ENCODE measurements at regions not wholly inside any gene's neighbourhood (a gene's known extent, or its start where the extent isn't known, plus 50 kb on each side); places are given as distances from the start of the nearest gene placed in this dataset.

- Histone ChIP-seq H3K4me1 (ENCODE audit: control insufficient read depth in 2 of 2, insufficient read depth in 2 of 2, low read length in 2 of 2) (no peaks in the 10 kb centered on the region), H3K4me3 (ENCODE audit: low read length in 2 of 2) (no peak overlapping the region), H3K9me3 (ENCODE audit: control insufficient read depth in 2 of 2, insufficient read depth in 1 of 2, low read length in 1 of 2) (peaks cover 0 to 5% of the 10 kb centered on the region in 2 donors), H3K27me3 (ENCODE audit: control insufficient read depth in 2 of 2, insufficient read depth in 1 of 2, low read length in 1 of 2) (no peaks in the 10 kb centered on the region), H3K36me3 (ENCODE audit: control insufficient read depth in 2 of 2, insufficient read depth in 2 of 2, low read length in 1 of 2) (no peaks in the 10 kb centered on the region), H3K27ac (ENCODE audit: low read depth in 1 of 2, low read length in 1 of 2) (no peak overlapping the region)
- no peak for DNase-seq (ENCODE audit: low read depth in 6 of 9, low spot score in 9 of 9)
Measured at GRCh38 chr16:87086575-87086974, 230.6 kb downstream of the C16orf95 start.

GRCh38 chr16:87092958-87093357, 224.2 kb downstream of the C16orf95 start:
- Histone ChIP-seq H3K27ac (ENCODE audit: low read depth in 1 of 2, low read length in 1 of 2) (no peak overlapping the region), H3K36me3 (ENCODE audit: control insufficient read depth in 2 of 2, insufficient read depth in 2 of 2, low read length in 1 of 2) (no peaks in the 10 kb centered on the region), H3K4me1 (ENCODE audit: control insufficient read depth in 2 of 2, insufficient read depth in 2 of 2, low read length in 2 of 2) (no peaks in the 10 kb centered on the region), H3K9me3 (ENCODE audit: control insufficient read depth in 2 of 2, insufficient read depth in 1 of 2, low read length in 1 of 2) (no peaks in the 10 kb centered on the region), H3K27me3 (ENCODE audit: control insufficient read depth in 2 of 2, insufficient read depth in 1 of 2, low read length in 1 of 2) (no peaks in the 10 kb centered on the region), H3K4me3 (ENCODE audit: low read length in 2 of 2) (no peak overlapping the region)
- no peak for DNase-seq (ENCODE audit: low read depth in 6 of 9, low spot score in 9 of 9)
- WGBS = 96% methylated on average over 5 of the region's 5 CpGs

- 94% methylated on average over 18 of the region's 18 CpGs for WGBS
Measured at GRCh38 chr16:87093804-87094555, 223.2 kb downstream of the C16orf95 start.

GRCh38 chr16:87094556-87094865, 222.7 kb downstream of the C16orf95 start:
- no peaks in the 10 kb centered on the region for H3K36me3 ChIP-seq (ENCODE audit: control insufficient read depth in 2 of 2, insufficient read depth in 2 of 2, low read length in 1 of 2)
- no peaks in the 10 kb centered on the region for H3K9me3 ChIP-seq (ENCODE audit: control insufficient read depth in 2 of 2, insufficient read depth in 1 of 2, low read length in 1 of 2)
- no peaks in the 10 kb centered on the region for H3K4me1 ChIP-seq (ENCODE audit: control insufficient read depth in 2 of 2, insufficient read depth in 2 of 2, low read length in 2 of 2)
- DNase-seq (ENCODE audit: low read depth in 6 of 9, low spot score in 9 of 9) = no peak
- WGBS = 62% methylated on average over 5 of the region's 5 CpGs
- H3K4me3 ChIP-seq (ENCODE audit: low read length in 2 of 2) = no peak overlapping the region
- H3K27ac ChIP-seq (ENCODE audit: low read depth in 1 of 2, low read length in 1 of 2) = no peak overlapping the region
- H3K27me3 ChIP-seq (ENCODE audit: control insufficient read depth in 2 of 2, insufficient read depth in 1 of 2, low read length in 1 of 2) = no peaks in the 10 kb centered on the region

More at GRCh38 chr16:87093804-87094555, 223.2 kb downstream of the C16orf95 start:
- DNase-seq (ENCODE audit: low read depth in 6 of 9, low spot score in 9 of 9) = no peak
- no peaks in the 10 kb centered on the region for H3K36me3 ChIP-seq (ENCODE audit: control insufficient read depth in 2 of 2, insufficient read depth in 2 of 2, low read length in 1 of 2)
- H3K27me3 ChIP-seq (ENCODE audit: control insufficient read depth in 2 of 2, insufficient read depth in 1 of 2, low read length in 1 of 2) = no peaks in the 10 kb centered on the region
- no peak overlapping the region for H3K4me3 ChIP-seq (ENCODE audit: low read length in 2 of 2)
- no peak overlapping the region for H3K27ac ChIP-seq (ENCODE audit: low read depth in 1 of 2, low read length in 1 of 2)
- H3K4me1 ChIP-seq (ENCODE audit: control insufficient read depth in 2 of 2, insufficient read depth in 2 of 2, low read length in 2 of 2) = no peaks in the 10 kb centered on the region
- H3K9me3 ChIP-seq (ENCODE audit: control insufficient read depth in 2 of 2, insufficient read depth in 1 of 2, low read length in 1 of 2) = no peaks in the 10 kb centered on the region

- Histone ChIP-seq H3K9me3 (ENCODE audit: control insufficient read depth in 2 of 2, insufficient read depth in 1 of 2, low read length in 1 of 2) (no peaks in the 10 kb centered on the region), H3K4me3 (ENCODE audit: low read length in 2 of 2) (no peak overlapping the region), H3K27me3 (ENCODE audit: control insufficient read depth in 2 of 2, insufficient read depth in 1 of 2, low read length in 1 of 2) (no peaks in the 10 kb centered on the region), H3K36me3 (ENCODE audit: control insufficient read depth in 2 of 2, insufficient read depth in 2 of 2, low read length in 1 of 2) (no peaks in the 10 kb centered on the region), H3K4me1 (ENCODE audit: control insufficient read depth in 2 of 2, insufficient read depth in 2 of 2, low read length in 2 of 2) (no peaks in the 10 kb centered on the region), H3K27ac (ENCODE audit: low read depth in 1 of 2, low read length in 1 of 2) (no peak overlapping the region)
- no peak for DNase-seq (ENCODE audit: low read depth in 6 of 9, low spot score in 9 of 9)
- WGBS = 93% methylated on average over 5 of the region's 5 CpGs
Measured at GRCh38 chr16:87095271-87095670, 221.9 kb downstream of the C16orf95 start.

DNA sequence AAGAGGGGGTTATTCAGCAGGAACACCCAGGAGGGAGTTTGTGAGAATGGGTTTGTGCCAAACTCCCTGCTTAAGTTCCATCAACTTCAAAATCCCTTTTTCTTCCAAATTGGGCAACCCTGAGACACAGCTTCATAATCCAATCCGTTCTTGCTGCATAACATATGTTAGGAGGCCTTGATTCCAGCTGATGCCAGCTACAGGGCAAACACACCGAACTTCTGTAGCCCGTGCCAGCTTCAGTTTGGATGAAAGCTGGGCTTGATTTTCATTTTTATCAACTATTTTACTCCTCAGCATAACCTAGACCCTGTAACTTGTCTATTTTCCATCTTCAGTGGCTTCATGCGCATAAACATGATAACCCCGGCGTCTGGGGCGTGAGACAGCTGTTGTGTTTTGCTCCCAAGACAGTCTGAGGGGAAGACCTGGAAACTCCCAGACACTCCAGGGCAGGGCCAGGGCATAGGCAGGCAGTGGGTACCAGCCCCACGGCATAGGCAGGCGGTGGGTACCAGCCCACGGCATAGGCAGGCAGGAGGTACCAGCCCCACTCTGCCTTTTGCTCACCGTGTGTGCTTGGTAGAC, 220.4 kb downstream of the C16orf95 start:
- DNase-seq (ENCODE audit: low read depth in 6 of 9, low spot score in 9 of 9) = no peak
- no peaks in the 10 kb centered on the region for H3K27me3 ChIP-seq (ENCODE audit: control insufficient read depth in 2 of 2, insufficient read depth in 1 of 2, low read length in 1 of 2)
- no peak overlapping the region for H3K27ac ChIP-seq (ENCODE audit: low read depth in 1 of 2, low read length in 1 of 2)
- H3K36me3 ChIP-seq (ENCODE audit: control insufficient read depth in 2 of 2, insufficient read depth in 2 of 2, low read length in 1 of 2) = no peaks in the 10 kb centered on the region
- 97% methylated on average over 11 of the region's 11 CpGs for WGBS
- H3K4me1 ChIP-seq (ENCODE audit: control insufficient read depth in 2 of 2, insufficient read depth in 2 of 2, low read length in 2 of 2) = no peaks in the 10 kb centered on the region
- no peak overlapping the region for H3K4me3 ChIP-seq (ENCODE audit: low read length in 2 of 2)
- no peaks in the 10 kb centered on the region for H3K9me3 ChIP-seq (ENCODE audit: control insufficient read depth in 2 of 2, insufficient read depth in 1 of 2, low read length in 1 of 2)

- Histone ChIP-seq H3K4me1 (ENCODE audit: control insufficient read depth in 2 of 2, insufficient read depth in 2 of 2, low read length in 2 of 2) (no peaks in the 10 kb centered on the region), H3K27me3 (ENCODE audit: control insufficient read depth in 2 of 2, insufficient read depth in 1 of 2, low read length in 1 of 2) (no peaks in the 10 kb centered on the region), H3K27ac (ENCODE audit: low read depth in 1 of 2, low read length in 1 of 2) (no peak overlapping the region), H3K9me3 (ENCODE audit: control insufficient read depth in 2 of 2, insufficient read depth in 1 of 2, low read length in 1 of 2) (no peaks in the 10 kb centered on the region), H3K4me3 (ENCODE audit: low read length in 2 of 2) (no peak overlapping the region), H3K36me3 (ENCODE audit: control insufficient read depth in 2 of 2, insufficient read depth in 2 of 2, low read length in 1 of 2) (no peaks in the 10 kb centered on the region)
- 91% methylated on average over 5 of the region's 5 CpGs for WGBS
- no peak for DNase-seq (ENCODE audit: low read depth in 6 of 9, low spot score in 9 of 9)
Measured at GRCh38 chr16:87098361-87098760, 218.8 kb downstream of the C16orf95 start.

- Histone ChIP-seq H3K4me1 (ENCODE audit: control insufficient read depth in 2 of 2, insufficient read depth in 2 of 2, low read length in 2 of 2) (no peaks in the 10 kb centered on the region), H3K36me3 (ENCODE audit: control insufficient read depth in 2 of 2, insufficient read depth in 2 of 2, low read length in 1 of 2) (no peaks in the 10 kb centered on the region), H3K27me3 (ENCODE audit: control insufficient read depth in 2 of 2, insufficient read depth in 1 of 2, low read length in 1 of 2) (no peaks in the 10 kb centered on the region), H3K9me3 (ENCODE audit: control insufficient read depth in 2 of 2, insufficient read depth in 1 of 2, low read length in 1 of 2) (no peaks in the 10 kb centered on the region), H3K27ac (ENCODE audit: low read depth in 1 of 2, low read length in 1 of 2) (no peak overlapping the region), H3K4me3 (ENCODE audit: low read length in 2 of 2) (no peak overlapping the region)
- DNase-seq (ENCODE audit: low read depth in 6 of 9, low spot score in 9 of 9) = no peak
- 95% methylated on average over 9 of the region's 9 CpGs for WGBS
Measured at GRCh38 chr16:87098976-87099720, 218.0 kb downstream of the C16orf95 start.

DNA sequence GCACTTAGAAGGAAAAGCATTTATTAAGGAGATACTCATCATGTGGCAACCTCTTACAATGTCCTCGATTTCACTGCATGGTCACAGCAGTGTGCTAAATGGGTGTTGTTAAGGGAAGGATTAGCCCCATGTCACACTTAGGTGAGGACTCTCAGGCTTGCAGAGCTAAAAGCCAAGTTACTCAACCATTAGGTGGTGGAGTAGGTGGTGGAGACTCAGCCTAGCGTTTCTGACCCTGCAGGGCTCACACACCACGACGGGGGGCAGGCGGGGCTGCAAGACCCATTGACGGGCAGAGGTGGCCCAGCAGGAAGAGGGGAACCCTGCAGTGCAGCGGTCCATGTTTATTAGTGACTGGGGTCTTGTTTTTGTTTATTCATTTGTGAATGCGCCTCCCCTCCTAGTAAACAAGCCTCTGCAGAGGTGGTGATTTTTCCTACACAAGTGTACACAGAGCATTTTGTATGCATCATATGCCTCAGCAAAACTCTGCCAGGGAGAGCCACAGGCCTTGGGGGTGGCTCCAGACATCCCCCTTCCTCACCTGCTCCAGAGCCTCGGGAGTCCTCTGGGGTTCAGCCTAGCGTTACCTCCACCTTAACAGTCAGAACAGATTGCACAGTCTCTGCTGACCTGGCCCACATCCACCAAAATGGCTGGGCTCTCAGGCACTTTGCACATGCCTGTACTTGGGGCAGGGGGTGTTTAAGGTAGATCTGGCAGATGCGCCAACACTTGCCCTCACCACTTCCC, 216.7 kb downstream of the C16orf95 start:
- WGBS = 85% methylated on average over 11 of the region's 11 CpGs
- Histone ChIP-seq H3K4me3 (ENCODE audit: low read length in 2 of 2) (no peak overlapping the region), H3K27me3 (ENCODE audit: control insufficient read depth in 2 of 2, insufficient read depth in 1 of 2, low read length in 1 of 2) (no peaks in the 10 kb centered on the region), H3K9me3 (ENCODE audit: control insufficient read depth in 2 of 2, insufficient read depth in 1 of 2, low read length in 1 of 2) (no peaks in the 10 kb centered on the region), H3K4me1 (ENCODE audit: control insufficient read depth in 2 of 2, insufficient read depth in 2 of 2, low read length in 2 of 2) (no peaks in the 10 kb centered on the region), H3K36me3 (ENCODE audit: control insufficient read depth in 2 of 2, insufficient read depth in 2 of 2, low read length in 1 of 2) (no peaks in the 10 kb centered on the region), H3K27ac (ENCODE audit: low read depth in 1 of 2, low read length in 1 of 2) (no peak overlapping the region)
- DNase-seq (ENCODE audit: low read depth in 6 of 9, low spot score in 9 of 9) = no peak

Measured in thymus (tissue), 11 donors.